IMR-90 (cell line): ENCODE measurements at regions not wholly inside any gene's neighbourhood (a gene's known extent, or its start where the extent isn't known, plus 50 kb on each side); places are given as distances from the start of the nearest gene placed in this dataset.

Source experiments
- ATAC-seq: fragments of 200-7000 bp; cut with Tn5 transposase; 2 replicates; pipeline ENCODE4 v1.9.1; 2020; ENCODE audit warnings: low read depth, mild to moderate bottlenecking, moderate library complexity
- BruUV-seq: library from RNA; stranded (reverse); fragments of 400-500 nt; replicated peaks from 2 replicates; lab custom pipeline; 2021; lab: Mats Ljungman, UMichigan
- CTCF ChIA-PET: fragments of 300-600 bp; formaldehyde crosslinking; extraction: SDS; loops from one replicate; lab custom pipeline; 2021; ENCODE audit warnings: antibody characterized with exemption; lab: Yijun Ruan, JAX
- POLR2A ChIA-PET: fragments of 300-600 bp; sonication (Branson Sonifier 250); formaldehyde crosslinking; loops from one replicate; lab custom pipeline; 2022; ENCODE audit warnings: antibody characterized with exemption; ENCODE audit not compliant: unreplicated experiment; lab: Charles Lee
- DNase-seq: peaks from one replicate; pipeline ENCODE4 v3.0.0; 2013
- H2AFZ ChIP-seq: replicated peaks from 2 replicates; pipeline ENCODE3; 2013; ENCODE audit warnings: low read length, mild to moderate bottlenecking; ENCODE audit not compliant: poor library complexity
- H2AK5ac ChIP-seq: 2 replicates; pipeline ENCODE4 v1.6.1; 2013; ENCODE audit warnings: low read depth, low read length, inconsistent platforms
- H2AK9ac ChIP-seq: replicated peaks from 2 replicates; pipeline ENCODE3; 2013; ENCODE audit warnings: mild to moderate bottlenecking, low read depth, low read length, moderate library complexity; ENCODE audit not compliant: poor library complexity
- H2BK120ac ChIP-seq: 2 replicates; pipeline ENCODE4 v1.6.1; 2013; ENCODE audit warnings: low read depth, low read length, inconsistent platforms
- H2BK15ac ChIP-seq: 3 replicates; pipeline ENCODE4 v1.6.1; 2013; ENCODE audit warnings: low read depth, low read length, inconsistent platforms
- H2BK20ac ChIP-seq: 2 replicates; pipeline ENCODE4 v1.6.1; 2013; ENCODE audit warnings: low read depth, mild to moderate bottlenecking, inconsistent platforms, low read length, moderate library complexity
- H2BK5ac ChIP-seq: 2 replicates; pipeline ENCODE4 v1.6.1; 2013; ENCODE audit warnings: mild to moderate bottlenecking, low read depth, low read length, inconsistent platforms; ENCODE audit not compliant: poor library complexity, severe bottlenecking
- H3K14ac ChIP-seq: replicated peaks from 2 replicates; pipeline ENCODE4 v1.6.1; 2013; ENCODE audit warnings: low read depth, low read length, inconsistent platforms
- H3K18ac ChIP-seq: 2 replicates; pipeline ENCODE4 v1.6.1; 2013; ENCODE audit warnings: low read depth, low read length, control low read depth
- H3K23ac ChIP-seq: 2 replicates; pipeline ENCODE4 v1.6.1; 2013; ENCODE audit warnings: low read depth, low read length, inconsistent platforms
- H3K27ac ChIP-seq: 2 replicates; pipeline ENCODE4 v1.5.1; 2013; ENCODE audit warnings: mild to moderate bottlenecking, control low read depth, low read length; ENCODE audit not compliant: insufficient read depth
- H3K27me3 ChIP-seq: 2 replicates; pipeline ENCODE4 v1.6.1; 2013; ENCODE audit warnings: low read length; ENCODE audit not compliant: control insufficient read depth, insufficient read depth
- H3K36me3 ChIP-seq: 2 replicates; pipeline ENCODE4 v1.6.1; 2013; ENCODE audit warnings: low read length, mixed read lengths; ENCODE audit not compliant: control insufficient read depth, insufficient read depth
- H3K4ac ChIP-seq: 2 replicates; pipeline ENCODE4 v1.6.1; 2013; ENCODE audit warnings: low read depth, low read length, inconsistent platforms
- H3K4me1 ChIP-seq: 2 replicates; pipeline ENCODE4 v1.6.1; 2013; ENCODE audit warnings: low read length, mixed read lengths; ENCODE audit not compliant: control insufficient read depth, insufficient read depth
- H3K4me2 ChIP-seq: 2 replicates; pipeline ENCODE4 v1.6.1; 2013; ENCODE audit warnings: low read depth, mild to moderate bottlenecking, control low read depth, low read length, moderate library complexity
- H3K4me3 ChIP-seq: 2 replicates; pipeline ENCODE4 v1.5.1; 2013; ENCODE audit warnings: low read depth, mild to moderate bottlenecking, control low read depth, low read length, moderate library complexity; ENCODE audit not compliant: insufficient read depth
- H3K56ac ChIP-seq: 2 replicates; pipeline ENCODE4 v1.6.1; 2013; ENCODE audit warnings: low read length, inconsistent platforms; ENCODE audit not compliant: insufficient read depth; ENCODE audit errors: extremely low read depth
- H3K79me1 ChIP-seq, 2 experiments: 2 replicates each; pipeline ENCODE4 v1.6.1; 2013; ENCODE audit warnings: low read length in 2 of 2, inconsistent platforms in 1 of 2, low read depth in 1 of 2
- H3K9ac ChIP-seq: 2 replicates; pipeline ENCODE4 v1.6.1; 2013; ENCODE audit warnings: low read depth, low read length, control low read depth
- H3K9me1 ChIP-seq: 2 replicates; pipeline ENCODE4 v1.6.1; 2013; ENCODE audit warnings: low read length, inconsistent platforms; ENCODE audit not compliant: insufficient read depth
- H3K9me3 ChIP-seq: 2 replicates; pipeline ENCODE4 v1.6.1; 2013; ENCODE audit warnings: low read length; ENCODE audit not compliant: control insufficient read depth, insufficient read depth
- H4K20me1 ChIP-seq: 2 replicates; pipeline ENCODE4 v1.6.1; 2013; ENCODE audit warnings: low read length, inconsistent platforms; ENCODE audit not compliant: insufficient read depth
- H4K5ac ChIP-seq: 2 replicates; pipeline ENCODE4 v1.6.1; 2013; ENCODE audit warnings: mild to moderate bottlenecking, low read depth, low read length, control low read depth
- H4K8ac ChIP-seq, 2 experiments: 2 replicates each; pipeline ENCODE4 v1.6.1; 2013; ENCODE audit warnings: low read depth in 2 of 2, low read length in 2 of 2, control low read depth in 1 of 2, inconsistent platforms in 1 of 2
- H4K91ac ChIP-seq: 2 replicates; pipeline ENCODE4 v1.6.1; 2013; ENCODE audit warnings: low read depth, low read length, inconsistent platforms; ENCODE audit not compliant: insufficient read depth
- BHLHE40 ChIP-seq: fragments of 150-350 bp; IDR thresholded peaks from 2 replicates; pipeline ENCODE4 v1.6.1; 2016; ENCODE audit warnings: mild to moderate bottlenecking, low read depth, low read length
- CHD1 ChIP-seq: IDR thresholded peaks from 2 replicates; pipeline ENCODE4 v1.6.1; 2012; ENCODE audit warnings: low read depth, low read length, improper control_type of control experiment
- FOS ChIP-seq: fragments of 150-350 bp; IDR thresholded peaks from 2 replicates; pipeline ENCODE4 v1.6.1; 2016; ENCODE audit warnings: low read depth, low read length
- MAFK ChIP-seq: IDR thresholded peaks from 2 replicates; pipeline ENCODE4 v1.6.1; 2012; ENCODE audit warnings: low read depth, low read length, improper control_type of control experiment
- MAZ ChIP-seq: IDR thresholded peaks from 2 replicates; pipeline ENCODE4 v1.6.1; 2012; ENCODE audit warnings: low read depth, mild to moderate bottlenecking, low read length, improper control_type of control experiment, moderate library complexity, borderline replicate concordance
- MXI1 ChIP-seq: IDR thresholded peaks from 2 replicates; pipeline ENCODE4 v1.6.1; 2012; ENCODE audit warnings: low read depth, mild to moderate bottlenecking, low read length, moderate library complexity, borderline replicate concordance
- NFE2L2 ChIP-seq: fragments of 150-350 bp; IDR thresholded peaks from 2 replicates; pipeline ENCODE4 v1.6.1; 2016; ENCODE audit warnings: low read depth, mild to moderate bottlenecking, low read length
- SMC3 ChIP-seq: fragments of 150-350 bp; IDR thresholded peaks from 2 replicates; pipeline ENCODE4 v1.6.1; 2016; ENCODE audit warnings: low read depth, mild to moderate bottlenecking, antibody characterized with exemption, low read length, moderate library complexity
- WGBS, 2 experiments: methylation state at CpG; one replicate each; pipeline versions ENCODE4 v1.1.5 to v1.1.7; 2013; ENCODE audit warnings: missing lambda C conversion rate in 2 of 2; ENCODE audit not compliant: insufficient read length in 1 of 2; ENCODE audit errors: extremely low coverage in 2 of 2; 5-methylcytosine and 5-hydroxymethylcytosine counted together
- dilution Hi-C: fragments of 300-500 bp; cut with HindIII; formaldehyde crosslinking; loops from one replicate; pipeline ENCODE4 v1.14.3; 2018; ENCODE audit warnings: low sequenced_read_pairs; ENCODE audit not compliant: unreplicated experiment
- in situ Hi-C: fragments of 300-500 bp; cut with MboI; formaldehyde crosslinking; loops from 3 replicates; pipeline ENCODE4 v1.14.3; 2019; ENCODE audit warnings: low sequenced_read_pairs, inconsistent platforms, mixed read lengths
- intact Hi-C: fragments of 100-400 bp; cut with micrococcal nuclease; formaldehyde crosslinking; loops from 2 replicates; pipeline ENCODE4 v1.10.0; 2022
- TF ChIP-seq, protein P1 (sequence below): fragments of 150-350 bp; IDR thresholded peaks from 2 replicates; pipeline ENCODE4 v1.6.1; 2017; ENCODE audit warnings: mild to moderate bottlenecking, antibody characterized with exemption, low read length, low read depth

DNA sequence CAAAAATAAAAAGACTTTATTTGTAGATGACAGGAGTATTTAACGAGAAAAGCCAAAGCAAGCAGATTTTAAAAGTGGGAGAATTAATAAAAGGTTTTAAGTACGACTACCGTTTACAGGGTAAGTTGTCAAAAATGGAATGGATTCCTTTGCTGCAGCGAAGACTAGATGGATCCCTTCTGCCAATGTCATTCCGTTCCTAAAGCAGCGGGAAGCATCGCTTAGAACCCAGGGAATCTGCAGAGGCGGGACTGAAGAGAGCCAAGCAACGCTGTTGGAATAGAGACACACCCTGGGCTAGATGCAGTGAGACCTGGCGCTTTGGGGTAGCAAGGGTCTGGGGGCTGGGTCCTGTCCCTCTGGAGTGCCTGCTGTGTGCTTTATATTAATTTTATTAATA lies 303.1 kb upstream of the MKI67 start:
- dilution Hi-C loops = no loop called here

More for the DNA sequence above, 303.1 kb upstream of the MKI67 start:
- 55% methylated on average over 5 of the region's 10 CpGs; no CpG with 5 or more reads in 1 of the 2 experiments for WGBS, 2 experiments
- Histone ChIP-seq H3K4ac (no peak overlapping the region), H2BK120ac (no peak overlapping the region), H3K4me1 (no peaks in the 10 kb centered on the region), H3K14ac (no peak overlapping the region), H3K79me1 (no peaks in the 10 kb centered on the region), H3K36me3 (no peaks in the 10 kb centered on the region), H3K18ac (no peak overlapping the region), H3K4me2 (no peak overlapping the region), H3K23ac (no peak overlapping the region), H3K4me3 (no peak overlapping the region), H2AK5ac (no peak overlapping the region), H2BK5ac (no peak overlapping the region), H2AK9ac (no peak overlapping the region), H4K91ac (no peak overlapping the region), H3K27me3 (no peaks in the 10 kb centered on the region), H2BK20ac (no peak overlapping the region), H4K20me1 (no peaks in the 10 kb centered on the region), H4K8ac (no peak overlapping the region), H4K5ac (no peak overlapping the region), H2AFZ (no peak overlapping the region), H3K56ac (no peak overlapping the region), H3K9me1 (no peaks in the 10 kb centered on the region), H3K27ac (no peak overlapping the region), H3K9me3 (peaks cover 49% of the 10 kb centered on the region), H2BK15ac (no peak overlapping the region), H3K9ac (no peak overlapping the region)
- ATAC-seq (no peak), DNase-seq (no peak)
- ChIA-PET POLR2A (no interaction called here), CTCF (no interaction called here)
- intact Hi-C loops = no loop called here
- BruUV-seq = no TSS peak
- TF ChIP-seq FOS (no peak), SMC3 (no peak), MXI1 (no peak), NFE2L2 (no peak), CHD1 (no peak), BHLHE40 (no peak), MAFK (no peak), MAZ (no peak)
- TF ChIP-seq, protein P1, sequence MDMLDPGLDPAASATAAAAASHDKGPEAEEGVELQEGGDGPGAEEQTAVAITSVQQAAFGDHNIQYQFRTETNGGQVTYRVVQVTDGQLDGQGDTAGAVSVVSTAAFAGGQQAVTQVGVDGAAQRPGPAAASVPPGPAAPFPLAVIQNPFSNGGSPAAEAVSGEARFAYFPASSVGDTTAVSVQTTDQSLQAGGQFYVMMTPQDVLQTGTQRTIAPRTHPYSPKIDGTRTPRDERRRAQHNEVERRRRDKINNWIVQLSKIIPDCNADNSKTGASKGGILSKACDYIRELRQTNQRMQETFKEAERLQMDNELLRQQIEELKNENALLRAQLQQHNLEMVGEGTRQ = no peak
- in situ Hi-C loops = no loop called here
